ENCODE measurements at regions not wholly inside any gene's neighbourhood (a gene's known extent, or its start where the extent isn't known, plus 50 kb on each side); places are given as distances from the start of the nearest gene placed in this dataset.

GRCh38 chr5:93174930-93175329 lies 406.1 kb downstream of the NR2F1-AS1 start:
- TF ChIP-seq USF2 (CRISPR knock-in tag; IDR thresholded peaks at IDR 0.05) (no peak), ESRRA (CRISPR knock-in tag; IDR thresholded peaks at IDR 0.05; ENCODE audit: borderline replicate concordance) (no peak)
